HG02759 (cell line): ENCODE measurements at regions not wholly inside any gene's neighbourhood (a gene's known extent, or its start where the extent isn't known, plus 50 kb on each side); places are given as distances from the start of the nearest gene placed in this dataset.
"Not testable (repeated sequence)": the region's sequence is repeated elsewhere in the genome, so short reads cannot be mapped to it uniquely, and the experiment has no call there.

Source experiments
- ATAC-seq: cut with Tn5 transposase; IDR thresholded peaks from one replicate; pipeline ENCODE4 v1.9.1; 2021; ENCODE audit warnings: mild to moderate bottlenecking, moderate library complexity; ENCODE audit not compliant: unreplicated experiment

DNA sequence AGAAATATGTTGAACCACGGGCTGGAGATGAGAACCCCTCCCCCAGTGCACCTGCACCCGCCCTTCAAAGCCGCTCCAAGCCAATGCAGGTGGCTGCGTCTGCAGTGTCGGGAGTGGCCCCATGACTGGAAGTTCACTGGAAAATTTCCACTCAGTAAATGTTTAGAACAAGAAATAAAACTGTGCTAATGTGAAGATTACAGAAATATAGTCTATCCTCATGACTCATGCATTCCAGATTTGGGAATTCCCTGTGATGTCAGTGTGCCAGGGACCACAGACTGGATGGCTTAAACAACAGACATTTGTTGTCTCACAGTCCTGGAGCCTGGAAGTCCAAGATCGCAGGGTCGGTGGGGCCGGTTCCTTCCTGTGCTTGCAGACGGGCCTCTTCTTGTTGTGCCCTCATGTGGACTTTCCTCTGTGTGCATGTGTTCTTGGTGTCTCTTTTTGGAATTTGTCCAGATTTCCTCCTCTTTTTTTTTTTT, 3967.0 kb upstream of the TPTE start:
- not testable (repeated sequence) for ATAC-seq

GRCh38 chr21:6556516-6556915, 3964.9 kb upstream of the TPTE start:
- not testable (repeated sequence) for ATAC-seq

DNA sequence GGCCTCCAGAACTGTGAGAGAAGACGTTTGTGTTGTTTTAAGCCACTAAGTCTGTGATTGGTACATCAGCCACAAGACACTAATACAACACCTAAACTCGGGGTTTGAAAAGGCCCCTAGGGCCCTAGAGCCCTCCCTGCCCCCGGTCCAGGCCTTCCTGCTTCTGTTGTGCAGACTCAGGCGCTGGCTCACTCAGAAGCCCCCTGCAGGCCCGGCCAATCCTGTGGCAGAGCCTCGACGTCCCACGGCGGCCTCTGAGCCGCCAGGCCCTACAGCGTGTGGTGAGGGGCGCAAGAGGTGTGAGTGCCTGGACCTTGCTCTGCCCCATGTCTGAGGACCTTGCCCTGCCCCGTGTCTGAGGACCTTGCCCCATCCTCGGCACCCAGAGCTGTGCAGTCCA, 3964.0 kb upstream of the TPTE start:
- not testable (repeated sequence) for ATAC-seq

GRCh38 chr21:6561168-6561567, 3960.2 kb upstream of the TPTE start:
- ATAC-seq, result not testable (repeated sequence)

DNA sequence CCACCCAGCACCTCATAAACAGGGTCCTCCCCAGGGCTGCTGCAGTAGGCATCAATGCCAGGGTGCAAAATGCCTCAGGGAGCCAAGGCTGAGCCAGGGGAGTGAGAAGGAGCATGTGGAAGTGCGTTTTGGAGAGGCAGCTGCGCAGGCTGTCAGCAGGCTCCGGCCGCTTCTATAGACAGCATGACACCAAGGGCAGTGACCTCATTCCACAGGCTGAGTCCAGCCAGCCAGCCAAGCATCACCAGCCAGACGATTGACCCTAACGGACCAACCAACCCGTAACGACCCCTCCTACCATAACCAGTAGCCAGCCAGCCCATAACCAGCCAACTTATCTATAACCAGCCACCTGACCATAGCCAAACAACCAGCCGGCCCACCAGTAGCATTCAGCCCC, 3959.8 kb upstream of the TPTE start:
- ATAC-seq, result not testable (repeated sequence)

- ATAC-seq, result not testable (repeated sequence)
These were observed 3956.7 kb upstream of the TPTE start for GRCh38 chr21:6564543-6565166.

DNA sequence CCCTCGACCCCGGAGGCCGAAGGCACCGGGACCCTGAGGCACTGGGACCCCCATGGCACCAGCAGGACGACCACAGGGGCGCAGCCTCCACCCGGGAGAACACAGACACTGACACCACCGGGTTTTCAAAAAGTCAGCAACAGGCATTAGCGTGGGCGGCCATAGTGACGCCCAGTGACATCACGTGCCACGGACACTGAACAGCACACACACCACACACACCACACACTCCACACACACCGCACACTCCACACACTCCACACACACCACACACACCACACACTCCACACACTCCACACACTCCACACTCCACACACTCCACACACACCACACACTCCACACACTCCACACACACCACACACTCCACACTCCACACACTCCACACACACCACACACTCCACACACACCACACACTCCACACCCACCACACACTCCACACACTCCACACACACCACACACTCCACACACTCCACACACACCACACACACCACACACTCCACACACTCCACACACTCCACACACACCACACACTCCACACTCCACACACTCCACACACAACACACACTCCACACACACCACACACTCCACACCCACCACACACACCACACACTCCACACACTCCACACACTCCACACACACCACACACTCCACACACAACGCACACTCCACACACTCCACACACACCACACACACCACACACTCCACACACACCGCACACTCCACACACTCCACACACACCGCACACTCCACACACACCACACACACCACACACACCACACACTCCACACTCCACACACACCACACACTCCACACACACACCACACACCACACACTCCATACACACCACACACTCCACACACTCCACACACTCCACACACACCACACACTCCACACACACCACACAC, 3955.9 kb upstream of the TPTE start:
- ATAC-seq, result not testable (repeated sequence)

GRCh38 chr21:6567542-6567941, 3953.8 kb upstream of the TPTE start:
- ATAC-seq, result not testable (repeated sequence)

GRCh38 chr21:6569152-6569551, 3952.2 kb upstream of the TPTE start:
- peak; percentile 77 for ATAC-seq

- ATAC-seq, result peak; percentile 43
These were observed 3951.6 kb upstream of the TPTE start for GRCh38 chr21:6569587-6570392.

DNA sequence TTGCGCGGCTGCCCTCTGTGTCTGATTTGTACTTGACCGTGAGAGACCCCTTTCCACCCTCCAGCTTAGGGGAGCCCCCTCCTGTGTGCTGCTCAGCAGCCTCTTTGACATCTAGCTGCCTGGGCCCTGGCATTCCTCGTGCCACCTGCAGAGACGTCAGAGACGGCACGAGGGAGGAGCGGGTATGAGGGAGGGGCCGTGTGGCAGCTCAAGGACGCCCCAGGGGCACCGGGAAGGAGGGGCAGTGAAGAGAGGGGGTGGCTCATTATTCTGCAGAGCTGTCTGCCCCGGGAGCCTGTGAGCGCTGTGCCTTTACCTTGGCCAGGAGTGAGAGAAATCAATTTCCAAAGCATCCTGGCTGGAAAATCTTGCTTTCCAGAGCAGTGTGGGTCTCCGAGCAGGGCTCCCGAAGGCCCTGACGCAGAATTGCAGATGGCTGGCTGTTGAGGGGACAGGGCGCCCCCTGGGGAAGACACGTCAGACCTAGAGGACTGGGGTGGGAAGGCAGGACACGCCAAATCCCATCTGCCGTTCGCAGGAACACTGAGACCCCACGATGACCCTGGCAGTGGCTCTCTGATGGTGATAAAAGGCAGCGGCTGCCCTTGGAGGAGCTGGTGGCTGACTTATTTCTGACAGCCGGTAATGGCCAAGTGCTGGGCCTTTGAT, 3950.5 kb upstream of the TPTE start:
- ATAC-seq, result not testable (repeated sequence)

DNA sequence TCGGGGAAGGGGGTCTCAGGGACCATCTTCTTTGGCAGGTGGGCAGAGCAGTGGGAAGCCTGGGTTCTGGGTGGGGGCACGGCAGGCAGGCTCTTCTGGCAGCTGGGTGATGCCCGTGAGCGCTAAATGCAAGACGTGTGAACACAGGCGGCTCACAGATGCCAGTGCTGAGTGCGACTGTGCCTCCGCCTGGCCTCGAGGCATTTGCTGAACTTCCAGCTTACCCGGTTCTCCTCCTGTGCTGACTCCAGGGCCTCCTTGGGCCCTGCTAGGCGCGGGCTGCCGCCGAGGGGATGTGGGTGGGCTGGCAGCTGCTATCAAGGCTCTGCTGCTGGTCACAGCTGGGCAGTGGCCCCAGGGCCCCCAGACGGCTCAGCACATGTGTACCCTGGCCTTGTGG, 3947.8 kb upstream of the TPTE start:
- ATAC-seq, result not testable (repeated sequence)

GRCh38 chr21:6579801-6580200, 3941.6 kb upstream of the TPTE start:
- not testable (repeated sequence) for ATAC-seq
